GM12864 (cell line): ENCODE measurements at regions not wholly inside any gene's neighbourhood (a gene's known extent, or its start where the extent isn't known, plus 50 kb on each side); places are given as distances from the start of the nearest gene placed in this dataset.
"Not testable (repeated sequence)": the region's sequence is repeated elsewhere in the genome, so short reads cannot be mapped to it uniquely, and the experiment has no call there.

Source experiments
- DNase-seq: peaks from one replicate; pipeline ENCODE4 v3.0.0-alpha.2; 2011; ENCODE audit warnings: low read depth
- H3K4me3 ChIP-seq: 2 replicates; pipeline ENCODE4 v1.5.1; 2011; ENCODE audit warnings: mild to moderate bottlenecking, low read depth, low read length, control low read depth
- CTCF ChIP-seq: IDR thresholded peaks from 2 replicates; pipeline ENCODE4 v1.5.1; 2011; ENCODE audit warnings: low read depth, mild to moderate bottlenecking, moderate library complexity, low read length, control low read depth, inconsistent platforms; ENCODE audit errors: missing control alignments

GRCh38 chr6:160804639-160805038, 102.6 kb downstream of the PLG start:
- H3K4me3 ChIP-seq, result no peak overlapping the region
- TF ChIP-seq CTCF, result no peak
- DNase-seq, result no peak

GRCh38 chr6:160808263-160808662, 106.2 kb downstream of the PLG start:
- DNase-seq, result no peak
- H3K4me3 ChIP-seq, result no peak overlapping the region
- TF ChIP-seq CTCF, result no peak

- no peak overlapping the region for H3K4me3 ChIP-seq
- DNase-seq, result no peak
- TF ChIP-seq CTCF, result no peak
Measured at GRCh38 chr6:160810238-160810637, 108.2 kb downstream of the PLG start.

GRCh38 chr6:160812097-160812496, 110.1 kb downstream of the PLG start:
- DNase-seq, result no peak
- no peak for TF ChIP-seq CTCF
- H3K4me3 ChIP-seq, result no peak overlapping the region

- no peak for DNase-seq
- H3K4me3 ChIP-seq, result no peak overlapping the region
- TF ChIP-seq CTCF, result no peak
Measured at GRCh38 chr6:160818934-160819333, 116.9 kb downstream of the PLG start.

- not testable (repeated sequence) for H3K4me3 ChIP-seq, DNase-seq
Measured at GRCh38 chr6:160820661-160821060, 118.6 kb downstream of the PLG start.

GRCh38 chr6:160831739-160832138, 129.7 kb downstream of the PLG start:
- no peak overlapping the region for H3K4me3 ChIP-seq
- no peak for TF ChIP-seq CTCF
- DNase-seq, result no peak

- no peak for DNase-seq
- H3K4me3 ChIP-seq, result no peak overlapping the region
- no peak for TF ChIP-seq CTCF
Measured at GRCh38 chr6:160832422-160832821, 130.4 kb downstream of the PLG start.
